Tibial nerve (tissue), 4 donors: ENCODE measurements at regions not wholly inside any gene's neighbourhood (a gene's known extent, or its start where the extent isn't known, plus 50 kb on each side); places are given as distances from the start of the nearest gene placed in this dataset.
"Not testable (repeated sequence)": the region's sequence is repeated elsewhere in the genome, so short reads cannot be mapped to it uniquely, and the experiment has no call there.

Source experiments
- DNase-seq, 2 donors: peaks; one replicate each; pipeline ENCODE4 v3.0.0-alpha.2; 2019; ENCODE audit warnings: low spot score in 2 of 2
- H3K27ac ChIP-seq, 4 donors: fragments of 200-600 bp; sonication (generic) in 3 of 4; one replicate each; pipeline ENCODE4 v1.5.1; 2017 to 2019; ENCODE audit warnings: mild to moderate bottlenecking in 1 of 4
- H3K27me3 ChIP-seq, 2 donors: fragments of 200-600 bp; sonication (generic) in 1 of 2; one replicate each; pipeline versions ENCODE4 v1.5.1 to v1.6.0; 2017 to 2019
- H3K36me3 ChIP-seq, 3 donors: fragments of 200-600 bp; sonication (generic); one replicate each; pipeline ENCODE4 v1.5.1; 2018 to 2019
- H3K4me1 ChIP-seq, 4 donors: fragments of 200-600 bp; sonication (generic) in 3 of 4; one replicate each; pipeline ENCODE4 v1.5.1; 2017 to 2019
- H3K4me3 ChIP-seq, 4 donors: fragments of 200-600 bp; sonication (generic) in 3 of 4; one replicate each; pipeline ENCODE4 v1.5.1; 2017 to 2019; ENCODE audit warnings: mild to moderate bottlenecking in 1 of 4, moderate library complexity in 1 of 4
- H3K9me3 ChIP-seq, 4 donors: fragments of 200-600 bp; sonication (generic) in 3 of 4; one replicate each; pipeline ENCODE4 v1.5.1; 2017 to 2019
- CTCF ChIP-seq, 5 experiments: fragments of 200-600 bp in 3 of 5; fragments of 450-650 bp in 2 of 5; sonication (generic) in 3 of 5; IDR thresholded peaks; one replicate each; pipeline ENCODE4 v1.5.1; 2016 to 2019; ENCODE audit warnings: antibody characterized with exemption in 5 of 5, mild to moderate bottlenecking in 3 of 5, moderate library complexity in 2 of 5
- EP300 ChIP-seq, 2 donors: sonication (generic); formaldehyde crosslinking; IDR thresholded peaks; one replicate each; pipeline ENCODE4 v1.6.1; 2017; ENCODE audit warnings: antibody characterized with exemption in 2 of 2, mild to moderate bottlenecking in 1 of 2
- POLR2A ChIP-seq, 2 donors: fragments of 450-650 bp; IDR thresholded peaks; one replicate each; pipeline ENCODE4 v1.6.1; 2017; ENCODE audit warnings: antibody characterized with exemption in 2 of 2, mild to moderate bottlenecking in 2 of 2, moderate library complexity in 2 of 2
- WGBS, 2 donors: methylation state at CpG; one replicate each; pipeline ENCODE4 v1.1.5; 2018; 5-methylcytosine and 5-hydroxymethylcytosine counted together

- TF ChIP-seq EP300 (IDR thresholded peaks at IDR 0.05) (no peak), CTCF (IDR thresholded peaks at IDR 0.05) (no peak), POLR2A (IDR thresholded peaks at IDR 0.05) (no peak)
- Histone ChIP-seq H3K27me3 (no peaks in the 10 kb centered on the region), H3K4me1 (no peaks in the 10 kb centered on the region), H3K4me3 (no peak overlapping the region), H3K36me3 (no peaks in the 10 kb centered on the region), H3K9me3 (no peaks in the 10 kb centered on the region), H3K27ac (no peak overlapping the region)
- WGBS, 2 donors, result 97 to 98% methylated on average over 2 of the region's 2 CpGs
- DNase-seq, result no peak
Observed at GRCh38 chr5:17022296-17022695, 86.2 kb upstream of the MYO10 start.

GRCh38 chr5:17024686-17025180 lies 88.6 kb upstream of the MYO10 start:
- no peaks in the 10 kb centered on the region for H3K27me3 ChIP-seq
- 63 to 65% methylated on average over 6 of the region's 6 CpGs for WGBS, 2 donors
- no peaks in the 10 kb centered on the region for H3K9me3 ChIP-seq
- DNase-seq, result no peak
- H3K36me3 ChIP-seq, result no peaks in the 10 kb centered on the region
- H3K27ac ChIP-seq, result no peak overlapping the region
- H3K4me3 ChIP-seq, result no peak overlapping the region
- TF ChIP-seq CTCF (IDR thresholded peaks at IDR 0.05) (no peak), POLR2A (IDR thresholded peaks at IDR 0.05) (no peak), EP300 (IDR thresholded peaks at IDR 0.05) (no peak)
- no peaks in the 10 kb centered on the region for H3K4me1 ChIP-seq

- H3K27me3 ChIP-seq, H3K4me1 ChIP-seq, DNase-seq, H3K27ac ChIP-seq, H3K36me3 ChIP-seq, H3K4me3 ChIP-seq, H3K9me3 ChIP-seq: not testable (repeated sequence)
- WGBS, 2 donors, result 87 to 93% methylated on average over 24 of the region's 24 CpGs
Observed at GRCh38 chr5:17031659-17032277, 95.7 kb upstream of the MYO10 start.

- not testable (repeated sequence) for H3K36me3 ChIP-seq, DNase-seq, H3K4me1 ChIP-seq, H3K4me3 ChIP-seq, H3K9me3 ChIP-seq, H3K27ac ChIP-seq, H3K27me3 ChIP-seq
- 93 to 100% methylated on average over 8 to 43 of the region's 43 CpGs for WGBS, 2 donors
Observed at GRCh38 chr5:17032314-17032985, 96.4 kb upstream of the MYO10 start.

- WGBS, 2 donors, result 96 to 100% methylated on average over 2 of the region's 2 CpGs
- not testable (repeated sequence) for H3K9me3 ChIP-seq, H3K27ac ChIP-seq, DNase-seq, H3K27me3 ChIP-seq, H3K36me3 ChIP-seq, H3K4me3 ChIP-seq, H3K4me1 ChIP-seq
Observed at GRCh38 chr5:17034992-17035391, 98.9 kb upstream of the MYO10 start.

- Histone ChIP-seq H3K4me1 (no peaks in the 10 kb centered on the region), H3K27ac (no peak overlapping the region), H3K9me3 (no peaks in the 10 kb centered on the region), H3K36me3 (no peaks in the 10 kb centered on the region), H3K27me3 (no peaks in the 10 kb centered on the region), H3K4me3 (no peak overlapping the region)
- WGBS, 2 donors, result 69 to 70% methylated on average over 3 of the region's 3 CpGs
- no peak for DNase-seq
- TF ChIP-seq CTCF (IDR thresholded peaks at IDR 0.05), result no peak
- no peak for TF ChIP-seq EP300 (IDR thresholded peaks at IDR 0.05)
- TF ChIP-seq POLR2A (IDR thresholded peaks at IDR 0.05), result no peak
Observed at GRCh38 chr5:17037751-17038150, 101.7 kb upstream of the MYO10 start.
